ENCODE measurements at regions not wholly inside any gene's neighbourhood (a gene's known extent, or its start where the extent isn't known, plus 50 kb on each side); places are given as distances from the start of the nearest gene placed in this dataset.

DNA sequence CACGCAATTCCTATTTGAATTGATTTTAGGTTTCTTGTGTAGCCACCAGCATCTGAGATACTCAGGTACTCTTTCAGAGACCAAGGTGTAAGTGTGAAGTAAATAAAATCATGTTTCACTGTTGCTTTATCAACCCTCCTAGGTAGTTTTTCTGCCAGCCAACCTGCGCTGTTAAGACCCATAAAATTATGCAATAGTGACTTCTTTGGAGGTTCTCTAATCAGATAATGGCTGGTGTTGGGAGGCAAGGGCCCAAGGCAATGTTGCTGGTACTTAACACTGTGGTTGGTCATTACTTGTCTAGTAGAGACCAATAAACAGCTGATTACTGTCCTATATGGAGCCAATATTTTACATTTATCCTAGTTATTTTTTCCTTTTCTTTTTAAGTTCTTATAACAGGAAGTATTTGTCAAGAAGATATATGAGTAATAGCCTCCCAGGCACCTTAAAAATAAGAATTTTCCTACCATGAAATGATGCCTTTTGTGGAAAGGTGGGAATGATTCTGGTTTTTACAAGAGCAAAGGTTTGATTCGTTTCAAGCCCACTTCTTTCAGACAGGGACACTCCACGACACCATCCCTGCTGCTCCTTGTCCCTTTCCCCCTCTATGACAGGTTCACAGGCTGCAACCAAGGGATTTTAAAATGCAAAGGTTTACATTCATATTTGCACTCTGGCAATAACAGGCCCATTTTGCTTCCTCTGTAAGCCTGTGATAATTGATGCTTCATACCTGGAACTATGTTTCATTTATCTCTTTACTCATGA is 259.3 kb downstream of the MEIS1 start:
- Histone ChIP-seq H3K27ac (no peak overlapping the region), H3K4me1 (no peaks in the 10 kb centered on the region), H3K27me3 (peaks cover 0 to 20% (median 0%) of the 10 kb centered on the region in 7 donors), H3K4me3 (no peak overlapping the region), H3K9me3 (no peaks in the 10 kb centered on the region), H3K36me3 (no peaks in the 10 kb centered on the region)
- no peak for DNase-seq
- TF ChIP-seq, protein P1, sequence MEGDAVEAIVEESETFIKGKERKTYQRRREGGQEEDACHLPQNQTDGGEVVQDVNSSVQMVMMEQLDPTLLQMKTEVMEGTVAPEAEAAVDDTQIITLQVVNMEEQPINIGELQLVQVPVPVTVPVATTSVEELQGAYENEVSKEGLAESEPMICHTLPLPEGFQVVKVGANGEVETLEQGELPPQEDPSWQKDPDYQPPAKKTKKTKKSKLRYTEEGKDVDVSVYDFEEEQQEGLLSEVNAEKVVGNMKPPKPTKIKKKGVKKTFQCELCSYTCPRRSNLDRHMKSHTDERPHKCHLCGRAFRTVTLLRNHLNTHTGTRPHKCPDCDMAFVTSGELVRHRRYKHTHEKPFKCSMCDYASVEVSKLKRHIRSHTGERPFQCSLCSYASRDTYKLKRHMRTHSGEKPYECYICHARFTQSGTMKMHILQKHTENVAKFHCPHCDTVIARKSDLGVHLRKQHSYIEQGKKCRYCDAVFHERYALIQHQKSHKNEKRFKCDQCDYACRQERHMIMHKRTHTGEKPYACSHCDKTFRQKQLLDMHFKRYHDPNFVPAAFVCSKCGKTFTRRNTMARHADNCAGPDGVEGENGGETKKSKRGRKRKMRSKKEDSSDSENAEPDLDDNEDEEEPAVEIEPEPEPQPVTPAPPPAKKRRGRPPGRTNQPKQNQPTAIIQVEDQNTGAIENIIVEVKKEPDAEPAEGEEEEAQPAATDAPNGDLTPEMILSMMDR (IDR thresholded peaks at IDR 0.05): no peak
- ATAC-seq: no peak
- intact Hi-C loops (cut with DNase I): no loop called here
- 75 to 80% methylated on average over 4 of the region's 4 CpGs for WGBS, 2 donors

DNA sequence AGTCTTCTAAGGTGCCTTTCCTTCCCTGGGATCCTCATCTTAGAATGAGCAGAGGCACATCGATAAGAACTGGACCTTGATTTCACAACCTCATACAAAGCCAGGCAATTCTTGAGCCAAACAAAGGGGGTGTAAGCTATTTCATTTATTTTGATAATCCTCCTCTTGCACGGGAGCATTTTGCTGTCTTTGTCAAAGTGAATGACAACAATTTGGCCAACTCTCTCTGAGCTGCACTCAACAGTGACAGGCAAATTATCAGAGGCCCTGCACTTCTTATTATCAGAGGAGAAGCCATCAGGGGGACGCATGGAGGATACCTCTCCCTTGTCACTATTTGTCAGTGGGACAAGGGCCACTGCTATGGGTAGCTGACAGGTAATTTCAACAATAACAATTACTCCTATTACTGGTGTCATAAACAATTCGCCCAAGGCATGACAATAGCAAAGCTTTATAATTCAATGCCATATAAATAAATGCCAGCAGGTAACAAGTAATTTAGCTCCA is 260.4 kb downstream of the MEIS1 start:
- H3K4me3 ChIP-seq: no peak overlapping the region
- no peaks in the 10 kb centered on the region for H3K4me1 ChIP-seq

DNA sequence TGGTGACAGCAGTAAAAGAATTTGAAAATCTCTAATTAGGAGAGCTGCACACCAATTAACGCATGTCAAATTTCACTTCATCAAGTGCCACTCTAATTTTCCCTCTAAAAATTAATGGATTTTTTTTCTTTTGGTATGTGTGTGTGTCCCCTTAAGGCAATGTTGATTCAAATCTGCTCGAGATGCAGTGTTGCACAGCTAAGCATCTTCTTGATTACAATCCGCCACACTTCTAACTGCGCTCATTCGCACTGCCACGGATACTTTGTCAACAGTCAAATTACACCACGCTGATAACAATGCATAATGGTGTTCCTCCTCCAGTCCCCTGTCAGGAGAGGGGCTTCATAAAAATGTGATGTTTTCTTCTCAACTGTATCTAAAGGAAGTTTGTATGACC is 261.4 kb downstream of the MEIS1 start:
- no peaks in the 10 kb centered on the region for H3K9me3 ChIP-seq
- H3K27me3 ChIP-seq: peaks cover 0 to 17% (median 0%) of the 10 kb centered on the region in 7 donors
- ATAC-seq (no peak), DNase-seq (no peak)
- 55 to 66% methylated on average over 7 of the region's 7 CpGs for WGBS, 2 donors
- H3K36me3 ChIP-seq: no peaks in the 10 kb centered on the region
- no peak overlapping the region for H3K4me3 ChIP-seq
- no peaks in the 10 kb centered on the region for H3K4me1 ChIP-seq
- no peak overlapping the region for H3K27ac ChIP-seq
- TF ChIP-seq, protein P1 (IDR thresholded peaks at IDR 0.05): no peak
- intact Hi-C loops (cut with DNase I): no loop called here

More for the DNA sequence above, 260.4 kb downstream of the MEIS1 start:
- no peaks in the 10 kb centered on the region for H3K9me3 ChIP-seq
- H3K36me3 ChIP-seq: no peaks in the 10 kb centered on the region
- 70 to 73% methylated on average over 4 of the region's 4 CpGs for WGBS, 2 donors
- TF ChIP-seq, protein P1 (IDR thresholded peaks at IDR 0.05): no peak
- H3K27ac ChIP-seq: no peak overlapping the region
- intact Hi-C loops (cut with DNase I): no loop called here
- DNase-seq (no peak), ATAC-seq (no peak)
- peaks cover 0 to 21% (median 0%) of the 10 kb centered on the region in 7 donors for H3K27me3 ChIP-seq

DNA sequence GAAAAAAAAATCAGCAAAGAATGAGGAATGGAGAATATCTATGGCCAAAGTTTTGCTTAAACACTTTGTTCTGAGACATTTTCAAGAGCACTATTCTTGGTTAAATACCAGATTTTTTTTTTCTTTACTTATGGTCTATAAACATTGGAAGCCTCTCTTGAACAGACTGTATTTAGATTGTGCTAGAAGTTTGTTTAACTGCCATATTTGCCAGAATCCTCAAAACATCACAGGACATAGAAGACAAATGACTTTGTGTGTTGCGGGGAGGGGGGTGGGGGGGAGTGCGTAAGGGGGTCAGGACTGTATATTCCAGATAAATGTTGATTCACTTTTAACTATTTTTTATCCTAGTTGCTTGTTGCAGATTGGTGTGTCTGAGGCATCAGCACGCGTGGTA is 262.0 kb downstream of the MEIS1 start:
- H3K36me3 ChIP-seq: no peaks in the 10 kb centered on the region
- WGBS, 2 donors: 73 to 87% methylated on average over 4 of the region's 4 CpGs
- ATAC-seq (no peak), DNase-seq (no peak)
- TF ChIP-seq, protein P1 (IDR thresholded peaks at IDR 0.05): no peak
- intact Hi-C loops (cut with DNase I): no loop called here
- no peak overlapping the region for H3K4me3 ChIP-seq
- H3K27me3 ChIP-seq: peaks cover 0 to 12% (median 0%) of the 10 kb centered on the region in 7 donors
- no peak overlapping the region for H3K27ac ChIP-seq
- no peaks in the 10 kb centered on the region for H3K9me3 ChIP-seq
- no peaks in the 10 kb centered on the region for H3K4me1 ChIP-seq
